GM18907 (cell line): ENCODE measurements at regions not wholly inside any gene's neighbourhood (a gene's known extent, or its start where the extent isn't known, plus 50 kb on each side); places are given as distances from the start of the nearest gene placed in this dataset.
A peak's percentile ranks its signal among the peaks of the same experiment; 100 is the strongest.

Source experiments
- ATAC-seq: cut with Tn5 transposase; IDR thresholded peaks from one replicate; pipeline ENCODE4 v1.9.1; 2021; ENCODE audit warnings: mild to moderate bottlenecking, moderate library complexity; ENCODE audit not compliant: unreplicated experiment

DNA sequence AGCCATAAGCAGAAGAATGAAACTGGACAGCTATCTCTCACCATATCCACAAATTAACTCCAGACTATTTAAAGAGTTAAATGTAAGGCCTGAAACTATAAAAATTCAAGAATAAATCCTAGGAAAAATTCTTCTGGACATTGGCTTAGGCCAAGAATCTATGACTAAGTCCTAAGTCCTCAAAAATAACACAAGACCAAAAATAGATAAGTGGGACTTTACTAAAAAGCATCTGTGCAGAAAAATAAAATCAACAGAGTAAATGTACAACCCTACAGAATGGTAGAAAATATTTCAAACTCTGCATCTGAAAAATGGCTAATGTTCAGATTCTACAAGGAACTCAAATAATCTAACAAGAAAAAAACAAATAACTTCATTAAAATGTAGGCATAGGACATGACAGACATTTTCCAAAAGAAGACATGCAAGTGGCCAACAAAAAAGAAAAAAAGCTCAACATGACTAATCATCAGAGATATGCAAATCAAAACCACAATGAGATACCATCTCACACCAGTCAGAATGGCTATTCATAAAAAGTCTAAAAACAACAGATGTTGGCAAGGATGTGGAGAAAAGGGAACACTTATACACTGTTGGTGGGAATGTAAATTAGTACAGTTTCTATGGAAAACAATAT lies 61.0 kb upstream of the PPFIA2 start:
- no peak for ATAC-seq

DNA sequence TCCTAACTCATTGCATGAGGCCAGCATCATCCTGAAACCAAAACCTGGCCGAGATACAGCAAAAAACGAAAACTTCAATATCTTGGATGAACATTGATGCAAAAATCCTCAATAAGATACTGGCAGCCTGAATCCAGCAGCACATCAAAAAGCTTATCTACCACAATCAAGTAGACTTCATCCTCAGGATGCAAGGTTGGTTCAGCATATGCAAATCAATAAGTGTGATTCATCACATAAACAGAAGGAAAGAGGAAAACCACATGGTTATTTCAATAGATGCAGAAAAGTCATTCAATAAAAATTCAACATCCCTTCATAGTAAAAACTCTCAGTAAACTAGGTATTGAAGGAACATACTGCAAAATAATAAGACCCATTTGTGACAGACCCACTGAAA lies 56.5 kb upstream of the PPFIA2 start:
- no peak for ATAC-seq

DNA sequence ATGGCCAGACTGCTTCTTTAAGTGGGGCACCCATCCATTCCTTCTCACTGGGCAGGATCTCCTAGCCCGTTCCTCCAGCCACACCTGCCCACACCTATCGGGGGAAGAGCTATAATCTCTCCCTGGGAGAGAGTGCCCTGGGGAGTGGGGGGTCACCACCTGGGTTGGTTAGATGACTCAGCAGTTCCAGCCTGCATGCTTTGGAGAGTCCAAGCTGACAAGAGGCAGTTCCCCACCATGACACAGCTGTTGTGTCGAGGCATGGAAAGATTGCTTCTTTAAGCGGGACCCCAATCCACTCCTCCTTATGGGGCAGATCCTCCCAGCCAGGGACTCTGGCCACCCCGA lies 52.6 kb upstream of the PPFIA2 start:
- ATAC-seq = no peak

DNA sequence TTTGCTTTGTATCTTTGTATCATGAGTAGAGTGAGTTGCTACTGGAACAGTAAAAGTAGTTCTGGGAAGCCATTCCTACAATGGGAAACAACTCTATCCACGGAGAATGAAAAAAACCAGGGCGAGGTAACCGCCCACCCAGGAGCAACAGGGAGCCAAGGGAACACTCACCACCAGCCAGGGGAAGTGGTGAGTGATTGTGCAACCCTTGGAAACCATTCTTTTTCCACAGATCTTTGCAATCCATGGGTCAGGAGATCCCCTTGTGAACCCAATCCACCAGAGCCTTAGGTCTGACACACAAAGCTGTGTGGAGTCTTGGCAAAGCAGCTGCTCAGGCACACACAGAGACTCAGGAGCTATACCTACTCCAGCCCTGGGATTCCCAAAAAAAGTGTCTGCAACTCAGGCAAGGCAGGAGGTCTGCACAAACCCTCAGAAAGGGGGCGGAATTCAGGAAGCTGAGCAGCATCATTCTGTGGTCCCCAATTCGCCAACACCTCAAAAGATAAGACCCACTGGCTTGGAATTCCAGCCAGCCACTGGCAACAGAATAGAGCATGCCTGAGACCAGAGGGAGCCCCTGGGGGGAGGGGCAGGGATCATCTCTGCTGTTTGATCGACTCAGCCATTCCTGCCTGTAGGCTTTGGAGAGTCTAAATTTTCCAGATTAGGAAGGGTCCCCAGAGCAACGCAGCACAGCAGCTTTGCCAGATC lies 52.1 kb upstream of the PPFIA2 start:
- no peak for ATAC-seq

DNA sequence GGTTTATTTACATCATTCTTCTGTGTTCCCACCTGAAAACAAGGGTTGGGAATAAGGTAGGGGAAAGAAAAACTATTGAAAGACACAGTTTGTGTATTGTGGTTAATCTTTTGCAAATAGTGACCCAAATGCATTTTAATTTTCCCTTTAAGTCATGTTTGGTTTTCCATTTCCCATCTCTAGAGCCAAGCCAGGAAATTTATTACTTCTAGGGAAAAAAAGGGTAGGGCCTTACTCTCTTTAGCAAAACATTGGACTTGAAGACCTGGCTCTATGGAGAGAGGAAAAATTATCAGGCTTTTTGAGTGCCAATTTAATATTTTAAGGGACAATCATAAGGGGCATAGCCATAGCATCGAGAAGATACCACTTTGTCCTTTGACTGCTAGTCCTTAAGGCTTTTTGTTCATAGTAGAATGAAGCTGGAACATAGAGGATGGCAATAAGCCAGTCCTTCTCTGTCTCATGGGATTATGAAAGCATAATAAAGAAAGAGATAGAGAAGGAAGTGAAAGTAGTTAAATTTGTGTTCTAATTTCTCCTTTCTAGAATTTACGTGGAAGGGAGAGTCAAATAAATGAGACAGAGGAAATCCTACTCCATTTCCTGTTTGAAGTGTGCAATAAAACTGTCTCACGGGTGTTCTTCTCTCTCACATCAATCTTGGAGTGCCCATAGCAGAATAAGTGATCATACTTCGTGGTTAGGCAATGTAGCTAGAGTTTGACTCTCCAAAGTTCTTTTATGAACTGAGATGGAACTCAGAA lies 50.9 kb upstream of the PPFIA2 start:
- peak; percentile 93 for ATAC-seq

DNA sequence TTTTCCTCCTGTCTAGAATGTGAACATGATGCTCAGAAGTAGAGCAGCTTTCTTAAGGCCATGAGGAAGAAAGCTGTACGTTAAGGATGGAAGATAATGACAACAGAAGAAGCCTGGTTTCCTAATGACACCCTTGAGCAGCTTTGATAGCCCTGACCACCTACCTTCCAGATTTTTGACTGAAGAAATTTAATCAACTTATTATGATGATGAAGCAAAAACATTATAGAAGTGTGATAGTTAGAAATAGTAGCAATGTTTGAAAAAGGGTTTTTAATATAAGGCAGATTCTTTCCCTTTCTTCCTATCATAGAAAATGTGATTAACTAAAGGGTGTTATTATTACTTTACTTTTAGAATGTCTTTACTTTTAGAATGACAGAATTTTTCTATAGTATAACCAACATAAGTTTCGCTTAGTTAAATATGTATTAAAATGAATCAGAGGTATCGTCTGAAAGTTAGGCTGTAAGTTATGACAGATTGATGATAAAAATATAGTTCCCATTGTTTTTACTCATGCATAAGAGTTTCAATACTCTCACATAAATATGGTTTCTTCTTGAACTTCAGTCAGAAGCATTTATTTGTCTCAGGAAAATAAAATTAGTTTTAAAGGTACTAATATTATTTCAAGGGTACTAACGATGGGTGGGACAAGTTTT lies 50.1 kb upstream of the PPFIA2 start:
- ATAC-seq = no peak
